ENCODE measurements at regions not wholly inside any gene's neighbourhood (a gene's known extent, or its start where the extent isn't known, plus 50 kb on each side); places are given as distances from the start of the nearest gene placed in this dataset.
"Not testable (repeated sequence)": the region's sequence is repeated elsewhere in the genome, so short reads cannot be mapped to it uniquely, and the experiment has no call there.

GRCh38 chr4:59553721-59554091, 1646.4 kb upstream of the ADGRL3 start:
- H3K4me3 Mint-ChIP-seq (ENCODE audit: low read depth): no peak overlapping the region
- peaks cover 2% of the 10 kb centered on the region for H3K4me1 Mint-ChIP-seq (ENCODE audit: low read depth)
- intact Hi-C loops (cut with micrococcal nuclease): no loop called here

DNA sequence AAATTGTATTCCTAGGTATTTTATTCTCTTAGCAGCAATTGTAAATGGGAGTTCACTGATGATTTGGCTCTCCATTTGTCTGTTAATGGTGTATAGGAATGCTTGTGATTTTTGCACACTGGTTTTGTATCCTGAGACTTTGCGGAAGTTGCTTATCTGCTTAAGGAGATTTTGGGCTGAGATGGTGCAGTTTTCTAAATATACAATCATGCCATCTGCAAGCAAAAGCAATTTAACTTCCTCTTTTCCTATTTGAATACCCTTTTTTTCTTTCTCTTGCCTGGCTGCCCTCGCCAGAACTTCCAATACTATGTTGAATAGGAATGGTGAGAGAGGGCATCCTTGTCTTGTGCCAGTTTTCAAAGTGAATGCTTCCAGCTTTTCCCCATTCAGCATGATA, 1643.9 kb upstream of the ADGRL3 start:
- H3K27ac Mint-ChIP-seq; intact Hi-C loops (cut with micrococcal nuclease); H3K4me3 Mint-ChIP-seq (ENCODE audit: low read depth); H3K4me1 Mint-ChIP-seq (ENCODE audit: low read depth); DNase-seq (ENCODE audit: low spot score); H3K27me3 Mint-ChIP-seq (ENCODE audit: low read depth); H3K36me3 Mint-ChIP-seq (ENCODE audit: low read depth): not testable (repeated sequence)
- H3K9me3 Mint-ChIP-seq: peaks cover 12% of the 10 kb centered on the region

More at GRCh38 chr4:59553721-59554091, 1646.4 kb upstream of the ADGRL3 start:
- no peaks in the 10 kb centered on the region for H3K36me3 Mint-ChIP-seq (ENCODE audit: low read depth)
- peaks cover 10% of the 10 kb centered on the region for H3K9me3 Mint-ChIP-seq
- no peaks in the 10 kb centered on the region for H3K27me3 Mint-ChIP-seq (ENCODE audit: low read depth)
- no peak for DNase-seq (ENCODE audit: low spot score)
- no peak overlapping the region for H3K27ac Mint-ChIP-seq

GRCh38 chr4:59560141-59560648, 1639.9 kb upstream of the ADGRL3 start:
- H3K9me3 Mint-ChIP-seq: peaks cover 12% of the 10 kb centered on the region
- H3K4me1 Mint-ChIP-seq (ENCODE audit: low read depth); H3K4me3 Mint-ChIP-seq (ENCODE audit: low read depth); DNase-seq (ENCODE audit: low spot score); H3K36me3 Mint-ChIP-seq (ENCODE audit: low read depth); H3K27ac Mint-ChIP-seq; H3K27me3 Mint-ChIP-seq (ENCODE audit: low read depth); intact Hi-C loops (cut with micrococcal nuclease): not testable (repeated sequence)

- no peak for DNase-seq (ENCODE audit: low spot score)
- Mint-ChIP-seq H3K4me3 (ENCODE audit: low read depth) (no peak overlapping the region), H3K9me3 (peaks cover 14% of the 10 kb centered on the region), H3K4me1 (ENCODE audit: low read depth) (no peaks in the 10 kb centered on the region), H3K36me3 (ENCODE audit: low read depth) (no peaks in the 10 kb centered on the region), H3K27ac (no peak overlapping the region), H3K27me3 (ENCODE audit: low read depth) (no peaks in the 10 kb centered on the region)
- intact Hi-C loops (cut with micrococcal nuclease): no loop called here
Measured at GRCh38 chr4:59565836-59566235, 1634.3 kb upstream of the ADGRL3 start.

DNA sequence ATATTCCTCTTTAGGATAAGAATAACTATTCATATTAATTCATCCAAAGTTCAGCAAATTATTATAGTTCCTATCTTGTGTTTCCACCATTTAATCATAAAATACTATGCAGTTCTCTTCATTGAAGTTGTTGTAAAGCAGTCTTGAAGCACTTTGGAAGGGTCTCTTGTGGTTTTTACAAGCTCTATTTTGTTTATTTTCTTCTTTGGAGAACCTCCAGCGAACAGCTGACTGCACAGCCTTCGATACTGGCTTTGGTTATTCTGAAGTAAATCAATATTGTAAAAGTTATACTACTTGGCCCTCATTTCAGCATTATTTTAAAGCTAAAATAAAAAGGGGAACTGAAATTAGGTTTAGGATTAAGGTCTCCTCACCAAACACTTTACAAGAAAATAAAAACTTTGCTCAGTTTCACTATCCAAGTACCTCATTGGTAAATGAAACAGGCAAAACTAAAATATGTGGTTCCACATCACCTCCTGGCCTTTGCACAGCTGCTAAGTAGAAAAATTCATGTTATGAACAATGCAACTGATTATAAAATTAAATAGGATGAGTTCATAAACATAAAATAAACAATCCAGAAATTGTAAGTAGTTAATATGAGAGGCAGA, 1629.2 kb upstream of the ADGRL3 start:
- Mint-ChIP-seq H3K4me1 (ENCODE audit: low read depth) (no peaks in the 10 kb centered on the region), H3K27ac (no peak overlapping the region), H3K27me3 (ENCODE audit: low read depth) (no peaks in the 10 kb centered on the region), H3K36me3 (ENCODE audit: low read depth) (no peaks in the 10 kb centered on the region), H3K9me3 (peaks cover 8% of the 10 kb centered on the region), H3K4me3 (ENCODE audit: low read depth) (no peak overlapping the region)
- intact Hi-C loops (cut with micrococcal nuclease): no loop called here
- DNase-seq (ENCODE audit: low spot score): no peak

DNA sequence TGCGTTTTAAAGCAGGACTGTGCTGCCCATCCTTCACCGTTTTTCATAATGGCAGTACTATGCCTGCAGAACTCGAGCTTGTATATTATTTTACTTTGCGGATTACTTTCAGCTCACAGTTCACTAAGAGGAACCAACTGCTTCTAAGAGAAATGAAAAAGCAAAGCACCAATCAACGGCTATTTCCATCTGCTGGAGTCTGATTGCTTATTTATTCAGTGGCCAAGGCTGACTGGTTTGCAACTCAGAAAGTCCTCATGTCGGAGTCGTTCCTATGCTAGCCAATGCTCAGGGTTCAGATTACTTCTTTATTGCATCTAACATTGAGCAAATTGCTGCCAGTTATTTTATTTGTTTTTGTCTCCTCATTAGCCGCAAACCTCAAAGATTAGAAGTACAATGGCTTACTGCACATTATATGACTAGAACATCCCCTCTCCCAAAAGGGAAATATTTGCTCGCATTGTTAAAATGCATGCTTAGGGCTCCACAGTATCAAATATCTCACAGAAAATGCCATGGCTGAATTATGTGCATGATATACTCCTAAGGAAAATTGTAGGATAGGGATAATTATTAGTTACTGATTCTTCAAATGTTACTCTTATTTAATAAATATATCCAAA, 1628.2 kb upstream of the ADGRL3 start:
- peaks cover 4% of the 10 kb centered on the region for H3K9me3 Mint-ChIP-seq
- no peaks in the 10 kb centered on the region for H3K4me1 Mint-ChIP-seq (ENCODE audit: low read depth)
- no peaks in the 10 kb centered on the region for H3K27me3 Mint-ChIP-seq (ENCODE audit: low read depth)
- H3K36me3 Mint-ChIP-seq (ENCODE audit: low read depth): no peaks in the 10 kb centered on the region
- intact Hi-C loops (cut with micrococcal nuclease): no loop called here
- no peak overlapping the region for H3K4me3 Mint-ChIP-seq (ENCODE audit: low read depth)
- no peak overlapping the region for H3K27ac Mint-ChIP-seq
- no peak for DNase-seq (ENCODE audit: low spot score)

- intact Hi-C loops (cut with micrococcal nuclease): no loop called here
- no peak overlapping the region for H3K27ac Mint-ChIP-seq
- no peaks in the 10 kb centered on the region for H3K36me3 Mint-ChIP-seq (ENCODE audit: low read depth)
- no peak overlapping the region for H3K4me3 Mint-ChIP-seq (ENCODE audit: low read depth)
- H3K4me1 Mint-ChIP-seq (ENCODE audit: low read depth): no peaks in the 10 kb centered on the region
- H3K9me3 Mint-ChIP-seq: peaks cover 37% of the 10 kb centered on the region
- DNase-seq (ENCODE audit: low spot score): no peak
- H3K27me3 Mint-ChIP-seq (ENCODE audit: low read depth): no peaks in the 10 kb centered on the region
Measured at GRCh38 chr4:59583845-59584568, 1616.1 kb upstream of the ADGRL3 start.

DNA sequence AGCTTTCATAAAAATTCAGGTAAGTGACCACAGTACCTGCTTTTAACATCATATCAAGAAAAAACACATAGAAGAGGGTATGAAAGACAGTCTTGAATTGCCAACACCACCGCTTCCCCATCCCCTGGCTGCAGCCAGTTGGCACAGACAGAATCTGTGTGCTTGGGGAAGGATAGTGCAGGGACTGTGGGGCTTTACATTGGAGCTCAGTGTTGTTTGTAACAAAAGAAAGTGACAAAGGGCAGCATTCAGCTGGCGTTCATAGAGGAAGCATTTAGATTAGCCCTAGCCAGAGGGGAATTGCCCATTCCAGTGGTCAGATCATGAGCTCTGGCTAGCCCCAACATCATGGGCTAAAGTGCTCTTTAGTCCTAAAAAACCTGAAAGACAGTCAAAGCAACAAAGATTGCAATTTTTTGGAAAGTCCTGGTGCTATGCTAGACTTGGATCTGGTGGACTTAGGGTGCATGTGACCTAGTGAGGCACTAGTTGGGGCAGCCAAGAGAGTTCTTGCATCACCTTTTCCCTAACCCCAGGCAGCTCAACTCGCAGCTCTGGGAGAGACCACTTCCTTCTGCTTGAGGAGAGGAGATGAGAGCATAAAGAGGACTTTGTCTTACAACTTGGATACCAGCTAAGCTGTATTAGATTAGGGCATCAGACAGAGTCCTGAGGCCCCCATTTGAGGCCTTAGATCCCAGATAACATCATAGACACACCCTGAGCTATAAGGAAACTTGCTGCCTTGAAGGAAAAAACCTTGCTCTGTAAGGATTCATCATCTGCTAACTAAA, 1602.4 kb upstream of the ADGRL3 start:
- H3K36me3 Mint-ChIP-seq (ENCODE audit: low read depth): no peaks in the 10 kb centered on the region
- no peak for DNase-seq (ENCODE audit: low spot score)
- no peak overlapping the region for H3K27ac Mint-ChIP-seq
- intact Hi-C loops (cut with micrococcal nuclease): no loop called here
- H3K27me3 Mint-ChIP-seq (ENCODE audit: low read depth): no peaks in the 10 kb centered on the region
- peaks cover 40% of the 10 kb centered on the region for H3K9me3 Mint-ChIP-seq
- H3K4me1 Mint-ChIP-seq (ENCODE audit: low read depth): no peaks in the 10 kb centered on the region
- H3K4me3 Mint-ChIP-seq (ENCODE audit: low read depth): no peak overlapping the region

DNA sequence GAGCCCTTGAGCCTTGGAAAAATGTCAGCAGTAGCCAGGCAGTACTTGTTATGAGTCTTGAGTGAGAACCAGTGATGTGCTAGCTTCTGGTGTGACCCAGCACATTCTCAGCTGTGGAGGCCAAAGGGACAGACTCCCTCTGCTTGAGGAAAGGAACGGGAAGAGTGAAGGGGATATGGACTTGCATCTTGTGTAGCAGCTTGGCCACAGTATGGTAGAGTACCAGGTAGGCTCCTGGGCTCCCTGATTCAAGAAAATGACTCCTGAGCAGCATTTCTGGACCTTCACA, 1601.9 kb upstream of the ADGRL3 start:
- H3K4me1 Mint-ChIP-seq (ENCODE audit: low read depth): no peaks in the 10 kb centered on the region
- H3K9me3 Mint-ChIP-seq: peaks cover 35% of the 10 kb centered on the region
- H3K36me3 Mint-ChIP-seq (ENCODE audit: low read depth): no peaks in the 10 kb centered on the region
- no peak for DNase-seq (ENCODE audit: low spot score)
- no peaks in the 10 kb centered on the region for H3K27me3 Mint-ChIP-seq (ENCODE audit: low read depth)
- no peak overlapping the region for H3K4me3 Mint-ChIP-seq (ENCODE audit: low read depth)
- intact Hi-C loops (cut with micrococcal nuclease): no loop called here
- H3K27ac Mint-ChIP-seq: no peak overlapping the region

GRCh38 chr4:59608466-59608865, 1591.7 kb upstream of the ADGRL3 start:
- no peak overlapping the region for H3K27ac Mint-ChIP-seq
- intact Hi-C loops (cut with micrococcal nuclease): no loop called here
- DNase-seq (ENCODE audit: low spot score): no peak
- peaks cover 10% of the 10 kb centered on the region for H3K9me3 Mint-ChIP-seq
- H3K36me3 Mint-ChIP-seq (ENCODE audit: low read depth): no peaks in the 10 kb centered on the region
- no peaks in the 10 kb centered on the region for H3K4me1 Mint-ChIP-seq (ENCODE audit: low read depth)
- no peak overlapping the region for H3K4me3 Mint-ChIP-seq (ENCODE audit: low read depth)
- H3K27me3 Mint-ChIP-seq (ENCODE audit: low read depth): no peaks in the 10 kb centered on the region

- H3K9me3 Mint-ChIP-seq: peaks cover 7% of the 10 kb centered on the region
- no peaks in the 10 kb centered on the region for H3K36me3 Mint-ChIP-seq (ENCODE audit: low read depth)
- H3K27ac Mint-ChIP-seq: no peak overlapping the region
- no peaks in the 10 kb centered on the region for H3K4me1 Mint-ChIP-seq (ENCODE audit: low read depth)
- DNase-seq (ENCODE audit: low spot score): no peak
- H3K27me3 Mint-ChIP-seq (ENCODE audit: low read depth): no peaks in the 10 kb centered on the region
- H3K4me3 Mint-ChIP-seq (ENCODE audit: low read depth): no peak overlapping the region
- intact Hi-C loops (cut with micrococcal nuclease): no loop called here
Measured at GRCh38 chr4:59612235-59612634, 1587.9 kb upstream of the ADGRL3 start.

- H3K9me3 Mint-ChIP-seq: peaks cover 9% of the 10 kb centered on the region
- H3K27me3 Mint-ChIP-seq (ENCODE audit: low read depth): no peaks in the 10 kb centered on the region
- intact Hi-C loops (cut with micrococcal nuclease): no loop called here
- no peaks in the 10 kb centered on the region for H3K4me1 Mint-ChIP-seq (ENCODE audit: low read depth)
- no peak overlapping the region for H3K27ac Mint-ChIP-seq
- no peak for DNase-seq (ENCODE audit: low spot score)
- no peaks in the 10 kb centered on the region for H3K36me3 Mint-ChIP-seq (ENCODE audit: low read depth)
- H3K4me3 Mint-ChIP-seq (ENCODE audit: low read depth): no peak overlapping the region
Measured at GRCh38 chr4:59615316-59615715, 1584.8 kb upstream of the ADGRL3 start.

DNA sequence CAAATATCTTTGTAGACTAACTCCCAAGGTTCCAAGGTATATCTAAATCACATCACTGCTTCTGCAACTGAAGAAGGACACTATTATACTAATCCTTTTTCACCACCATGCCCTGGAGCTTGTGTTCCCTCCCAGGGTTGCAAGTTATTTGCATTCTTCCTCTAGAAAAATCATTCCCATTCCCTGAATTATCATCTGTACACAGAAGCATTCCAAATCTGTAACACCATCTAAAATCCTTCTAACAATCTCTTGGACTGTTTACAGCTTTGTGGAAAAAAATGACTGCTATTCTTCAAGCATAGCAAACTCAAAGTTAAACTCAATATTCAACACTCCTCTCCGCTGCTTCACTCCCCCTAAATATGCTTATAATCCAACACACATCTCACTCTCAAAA, 1570.8 kb upstream of the ADGRL3 start:
- intact Hi-C loops (cut with micrococcal nuclease): no loop called here
- H3K36me3 Mint-ChIP-seq (ENCODE audit: low read depth): no peaks in the 10 kb centered on the region
- no peak overlapping the region for H3K27ac Mint-ChIP-seq

More for the DNA sequence above, 1570.8 kb upstream of the ADGRL3 start:
- H3K4me3 Mint-ChIP-seq (ENCODE audit: low read depth): no peak overlapping the region
- H3K9me3 Mint-ChIP-seq: peaks cover 33% of the 10 kb centered on the region
- H3K27me3 Mint-ChIP-seq (ENCODE audit: low read depth): no peaks in the 10 kb centered on the region
- H3K4me1 Mint-ChIP-seq (ENCODE audit: low read depth): no peaks in the 10 kb centered on the region
- DNase-seq (ENCODE audit: low spot score): no peak

Measured in activated T-helper 2 cell treated with anti-CD3 and anti-CD28 coated beads, Interferon-gamma antibody, Interleukin-2, Interleukin-4, amounts not matched to agents 10 μg/mL and 5 μg/mL and 100 μg/mL, durations not matched to agents 14 hours and 24 hours and 36 hours (primary cell).